ENCODE measurements at regions not wholly inside any gene's neighbourhood (a gene's known extent, or its start where the extent isn't known, plus 50 kb on each side); places are given as distances from the start of the nearest gene placed in this dataset.
A peak's percentile ranks its signal among the peaks of the same experiment; 100 is the strongest.

DNA sequence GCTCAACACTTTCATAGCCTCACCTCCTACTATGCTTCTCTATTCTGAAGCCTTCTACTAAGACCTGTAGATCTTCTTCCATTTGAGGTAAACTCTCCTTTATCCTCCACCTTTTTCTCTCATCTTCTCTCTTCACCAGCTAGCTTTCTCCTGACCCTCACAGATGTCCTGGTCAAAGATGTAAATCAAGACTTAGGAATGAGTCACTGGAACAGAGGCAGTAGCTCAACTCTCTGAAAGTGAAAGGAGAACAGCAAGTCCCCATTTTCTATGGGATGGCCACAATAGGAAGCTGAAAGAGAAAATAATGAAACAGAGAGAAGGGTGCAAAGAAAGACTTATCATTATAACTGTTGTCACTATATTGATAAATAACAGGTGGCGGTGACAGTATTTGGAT, 86.1 kb upstream of the DOCK9 start:
- DNase-seq (ENCODE audit: low read depth, low spot score) = peak; percentile 45
- in situ Hi-C loops (cut with HindIII; ENCODE audit: low sequenced_read_pairs) = no loop called here
- TF ChIP-seq, protein P1, sequence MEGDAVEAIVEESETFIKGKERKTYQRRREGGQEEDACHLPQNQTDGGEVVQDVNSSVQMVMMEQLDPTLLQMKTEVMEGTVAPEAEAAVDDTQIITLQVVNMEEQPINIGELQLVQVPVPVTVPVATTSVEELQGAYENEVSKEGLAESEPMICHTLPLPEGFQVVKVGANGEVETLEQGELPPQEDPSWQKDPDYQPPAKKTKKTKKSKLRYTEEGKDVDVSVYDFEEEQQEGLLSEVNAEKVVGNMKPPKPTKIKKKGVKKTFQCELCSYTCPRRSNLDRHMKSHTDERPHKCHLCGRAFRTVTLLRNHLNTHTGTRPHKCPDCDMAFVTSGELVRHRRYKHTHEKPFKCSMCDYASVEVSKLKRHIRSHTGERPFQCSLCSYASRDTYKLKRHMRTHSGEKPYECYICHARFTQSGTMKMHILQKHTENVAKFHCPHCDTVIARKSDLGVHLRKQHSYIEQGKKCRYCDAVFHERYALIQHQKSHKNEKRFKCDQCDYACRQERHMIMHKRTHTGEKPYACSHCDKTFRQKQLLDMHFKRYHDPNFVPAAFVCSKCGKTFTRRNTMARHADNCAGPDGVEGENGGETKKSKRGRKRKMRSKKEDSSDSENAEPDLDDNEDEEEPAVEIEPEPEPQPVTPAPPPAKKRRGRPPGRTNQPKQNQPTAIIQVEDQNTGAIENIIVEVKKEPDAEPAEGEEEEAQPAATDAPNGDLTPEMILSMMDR (IDR thresholded peaks at IDR 0.05; ENCODE audit: low read depth, low read length) = no peak
- no peak overlapping the region for H3K4me3 ChIP-seq (ENCODE audit: low read depth, low read length)

DNA sequence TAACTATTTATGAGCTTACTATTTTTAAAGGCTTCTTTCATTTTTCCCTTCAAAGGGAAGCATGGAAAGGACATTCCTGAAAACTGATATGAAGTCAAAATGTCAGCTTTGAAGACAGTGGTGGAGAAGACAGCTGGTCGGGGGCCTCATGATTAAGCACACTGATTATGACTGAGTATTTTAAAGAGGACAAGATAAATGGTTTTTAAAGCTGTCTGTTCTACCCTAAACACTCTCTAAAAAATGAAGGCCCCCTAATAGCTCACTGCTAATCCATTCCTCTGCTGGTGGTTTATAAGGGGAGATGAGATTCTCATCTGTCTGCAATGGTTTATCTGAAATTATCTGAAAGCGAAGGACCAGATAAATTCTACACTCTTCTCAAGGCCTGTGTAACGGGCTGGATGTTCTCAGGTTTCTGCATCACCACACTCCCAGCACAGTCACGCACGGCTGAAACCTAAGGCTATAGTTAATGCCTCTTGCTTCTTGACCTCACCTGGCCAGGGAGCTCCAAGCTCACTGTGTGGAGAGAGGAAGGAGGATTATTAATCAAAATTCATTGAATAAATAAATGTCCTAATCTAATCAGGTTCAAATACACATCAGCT, 86.9 kb upstream of the DOCK9 start:
- in situ Hi-C loops (cut with HindIII; ENCODE audit: low sequenced_read_pairs) = no loop called here
- no peak overlapping the region for H3K4me3 ChIP-seq (ENCODE audit: low read depth, low read length)
- DNase-seq (ENCODE audit: low read depth, low spot score) = no peak
- TF ChIP-seq, protein P1 (IDR thresholded peaks at IDR 0.05; ENCODE audit: low read depth, low read length) = no peak

DNA sequence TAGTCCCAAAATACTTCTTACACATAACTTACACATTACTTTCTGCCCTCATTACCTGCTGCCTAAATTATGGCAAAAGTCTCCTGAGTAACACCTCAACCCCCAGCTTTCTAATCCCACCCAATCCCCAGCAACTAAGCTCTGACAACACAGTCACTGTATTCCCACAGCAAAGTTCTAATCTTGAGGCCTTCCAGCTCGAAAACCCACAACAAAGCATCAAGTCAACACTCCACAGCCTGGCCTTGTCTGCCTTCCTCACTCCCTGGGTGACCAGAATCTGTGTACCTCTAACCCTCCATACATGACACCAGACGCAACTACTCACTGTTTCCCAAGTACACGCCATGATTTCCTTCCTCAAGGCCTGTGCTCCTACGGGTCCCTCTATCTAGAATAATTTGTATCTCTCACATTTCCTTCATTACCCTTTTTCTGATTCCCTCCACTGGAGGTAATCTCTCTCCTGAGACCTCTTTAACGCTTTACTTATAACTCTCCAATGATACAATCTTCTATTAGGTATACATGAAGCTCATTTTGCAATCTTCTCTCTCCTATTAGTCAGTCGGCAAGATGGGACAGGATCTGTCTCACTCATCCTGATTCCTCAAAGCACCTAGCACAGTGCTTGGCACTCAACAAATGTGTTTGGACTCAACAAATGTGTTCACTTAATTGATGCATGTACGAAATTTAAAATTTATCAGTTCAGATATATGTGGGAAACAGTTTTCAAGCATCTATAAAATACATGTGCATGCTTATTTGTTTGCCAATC, 87.6 kb upstream of the DOCK9 start:
- DNase-seq (ENCODE audit: low read depth, low spot score) = no peak
- TF ChIP-seq, protein P1 (IDR thresholded peaks at IDR 0.05; ENCODE audit: low read depth, low read length) = no peak
- H3K4me3 ChIP-seq (ENCODE audit: low read depth, low read length) = no peak overlapping the region
- in situ Hi-C loops (cut with HindIII; ENCODE audit: low sequenced_read_pairs) = no loop called here

DNA sequence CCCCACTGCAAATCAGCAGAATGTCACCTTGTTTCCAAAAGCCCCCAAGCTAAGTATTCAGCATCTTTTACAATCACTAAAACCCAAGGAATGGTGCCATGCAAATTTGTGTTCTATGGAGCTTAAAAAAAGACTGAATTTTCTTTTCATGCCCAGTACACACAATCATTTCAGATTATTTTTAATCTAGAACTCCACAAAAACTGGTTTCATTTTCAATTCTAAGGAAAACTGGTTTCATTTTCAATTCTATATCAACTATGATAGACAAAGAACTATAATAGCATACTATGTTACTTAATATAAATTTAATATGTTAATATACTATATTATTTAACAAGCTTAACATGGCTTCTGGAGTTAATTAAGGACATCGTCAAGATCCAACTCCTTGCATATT, 88.4 kb upstream of the DOCK9 start:
- DNase-seq (ENCODE audit: low read depth, low spot score) = no peak
- in situ Hi-C loops (cut with HindIII; ENCODE audit: low sequenced_read_pairs) = no loop called here
- TF ChIP-seq, protein P1 (IDR thresholded peaks at IDR 0.05; ENCODE audit: low read depth, low read length) = no peak
- H3K4me3 ChIP-seq (ENCODE audit: low read depth, low read length) = no peak overlapping the region

DNA sequence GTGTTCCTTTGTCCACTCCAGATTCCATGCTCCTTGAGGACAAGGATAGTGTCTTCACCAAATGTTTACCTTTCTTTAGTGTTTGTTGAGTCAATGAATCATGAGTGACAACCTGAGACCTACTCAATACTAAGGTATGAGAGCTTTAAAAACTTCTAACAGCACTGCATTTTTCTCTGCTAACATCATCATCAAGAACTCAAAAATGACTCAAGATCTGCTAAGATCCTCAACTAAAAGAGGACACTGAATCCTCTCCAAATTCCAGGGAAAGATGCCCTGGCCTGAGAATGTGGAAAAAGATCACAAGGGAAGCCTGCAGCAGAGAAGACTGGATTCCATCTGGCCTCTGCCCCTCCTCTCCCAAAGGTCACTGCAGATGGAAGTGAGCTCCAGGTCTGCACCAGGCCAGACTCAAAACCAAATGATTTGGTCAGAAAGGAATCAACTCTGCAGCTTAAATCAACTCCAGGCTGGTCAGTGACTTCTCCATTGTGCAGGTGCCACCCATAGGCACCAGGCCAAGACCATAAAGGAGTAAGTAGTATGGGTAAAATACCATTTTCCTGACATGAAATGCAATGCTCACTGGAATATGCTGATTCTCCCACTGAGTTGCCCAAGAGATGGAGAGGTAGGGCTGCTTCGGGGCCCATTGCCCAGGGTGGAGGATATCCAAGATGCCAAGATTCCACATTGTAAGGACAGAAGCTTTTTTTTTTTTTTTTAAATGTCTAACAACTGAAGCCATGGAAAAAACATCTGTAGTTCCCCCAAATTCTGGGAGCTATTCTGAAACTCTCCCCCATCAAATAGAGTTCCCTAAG, 89.5 kb upstream of the DOCK9 start:
- no peak overlapping the region for H3K4me3 ChIP-seq (ENCODE audit: low read depth, low read length)
- in situ Hi-C loops (cut with HindIII; ENCODE audit: low sequenced_read_pairs) = no loop called here
- DNase-seq (ENCODE audit: low read depth, low spot score) = peak; percentile 73

DNA sequence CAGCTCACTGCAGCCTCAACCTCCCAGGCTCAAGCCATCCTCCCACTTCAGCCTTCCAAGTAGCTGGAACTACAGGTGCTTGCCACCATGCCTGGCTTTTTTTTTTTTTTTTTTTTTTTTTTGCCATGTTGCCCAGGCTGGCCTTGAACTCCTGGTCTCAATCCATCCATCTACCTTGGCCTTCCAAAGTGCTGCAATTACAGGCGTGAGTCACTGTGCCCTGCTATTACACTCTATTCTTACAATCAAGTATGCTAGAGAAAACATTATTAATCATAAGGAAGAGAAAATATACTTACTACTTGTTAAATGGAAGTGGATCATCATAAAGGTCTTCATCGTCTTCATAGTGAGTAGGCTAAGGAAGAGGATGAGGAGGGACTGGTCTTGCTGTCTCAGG, 93.3 kb upstream of the DOCK9 start:
- no peak overlapping the region for H3K4me3 ChIP-seq (ENCODE audit: low read depth, low read length)
- TF ChIP-seq, protein P1 (IDR thresholded peaks at IDR 0.05; ENCODE audit: low read depth, low read length) = no peak
- in situ Hi-C loops (cut with HindIII; ENCODE audit: low sequenced_read_pairs) = no loop called here
- no peak for DNase-seq (ENCODE audit: low read depth, low spot score)

More for the DNA sequence above, 89.5 kb upstream of the DOCK9 start:
- TF ChIP-seq, protein P1 (IDR thresholded peaks at IDR 0.05; ENCODE audit: low read depth, low read length) = no peak

Measured in astrocyte of the spinal cord (primary cell).